CD4-positive, alpha-beta memory T cell (primary cell): ENCODE measurements at regions not wholly inside any gene's neighbourhood (a gene's known extent, or its start where the extent isn't known, plus 50 kb on each side); places are given as distances from the start of the nearest gene placed in this dataset.
A peak's percentile ranks its signal among the peaks of the same experiment; 100 is the strongest.

Source experiments
- CTCF ChIA-PET: fragments of 350-600 bp; sonication (Branson Sonifier 250); formaldehyde crosslinking; loops from one replicate; lab custom pipeline; 2021; ENCODE audit warnings: inconsistent platforms; ENCODE audit not compliant: partially characterized antibody; lab: Charles Lee
- POLR2A ChIA-PET: fragments of 350-600 bp; sonication (Branson Sonifier 250); formaldehyde crosslinking; loops from one replicate; lab custom pipeline; 2021; ENCODE audit not compliant: partially characterized antibody; lab: Charles Lee
- DNase-seq, 5 donors: peaks; one replicate each; pipeline versions ENCODE4 v3.0.0 to v3.0.0-alpha.2; 2020 to 2022; ENCODE audit warnings: mixed read lengths in 1 of 5
- H3K27ac ChIP-seq: one replicate; pipeline ENCODE4 v1.7.0; 2013; ENCODE audit warnings: low read depth, low read length
- H3K27me3 ChIP-seq: 2 replicates; pipeline ENCODE4 v1.7.0; 2013; ENCODE audit warnings: mild to moderate bottlenecking, low read length, moderate library complexity; ENCODE audit not compliant: insufficient read depth
- H3K36me3 ChIP-seq: 2 replicates; pipeline ENCODE4 v1.7.0; 2013; ENCODE audit warnings: mild to moderate bottlenecking, low read length, moderate library complexity; ENCODE audit not compliant: insufficient read depth
- H3K4me1 ChIP-seq: 2 replicates; pipeline ENCODE4 v1.7.0; 2013; ENCODE audit warnings: mild to moderate bottlenecking, low read length, moderate library complexity; ENCODE audit not compliant: insufficient read depth
- H3K4me3 ChIP-seq, 2 donors: one replicate each; pipeline ENCODE4 v1.7.0; 2013; ENCODE audit warnings: low read length in 2 of 2, mild to moderate bottlenecking in 1 of 2
- H3K9me3 ChIP-seq, 2 donors: one replicate each; pipeline ENCODE4 v1.7.0; 2013; ENCODE audit warnings: low read length in 2 of 2, control low read depth in 1 of 2; ENCODE audit not compliant: control insufficient read depth in 1 of 2
- H3K27ac Mint-ChIP-seq, 7 donors: one replicate each; pipeline ENCODE4 v1.8.0; 2020 to 2021; ENCODE audit warnings: mixed read lengths in 7 of 7, mild to moderate bottlenecking in 6 of 7, inconsistent platforms in 3 of 7, moderate library complexity in 3 of 7
- H3K27me3 Mint-ChIP-seq, 2 donors: one replicate each; pipeline ENCODE4 v1.8.0; 2020 to 2021; ENCODE audit warnings: mixed read lengths in 2 of 2
- H3K36me3 Mint-ChIP-seq, 2 donors: one replicate each; pipeline ENCODE4 v1.8.0; 2020 to 2021; ENCODE audit warnings: mixed read lengths in 2 of 2, inconsistent platforms in 1 of 2, mild to moderate bottlenecking in 1 of 2
- H3K4me1 Mint-ChIP-seq, 4 donors: one replicate each; pipeline ENCODE4 v1.8.0; 2020 to 2021; ENCODE audit warnings: mixed read lengths in 4 of 4, mild to moderate bottlenecking in 1 of 4
- H3K4me3 Mint-ChIP-seq, 8 donors: one replicate each; pipeline ENCODE4 v1.8.0; 2020 to 2021; ENCODE audit warnings: mixed read lengths in 8 of 8, mild to moderate bottlenecking in 7 of 8, moderate library complexity in 6 of 8, inconsistent platforms in 3 of 8
- H3K9me3 Mint-ChIP-seq, 8 donors: one replicate each; pipeline ENCODE4 v1.8.0; 2020 to 2021; ENCODE audit warnings: mixed read lengths in 8 of 8, mild to moderate bottlenecking in 5 of 8, inconsistent platforms in 3 of 8, moderate library complexity in 1 of 8
- intact Hi-C: fragments of 100-400 bp; cut with micrococcal nuclease; formaldehyde crosslinking; loops from one replicate; pipeline ENCODE4 v1.15.1; 2023

- no peak overlapping the region for H3K4me3 Mint-ChIP-seq
- intact Hi-C loops: no loop called here
- no peaks in the 10 kb centered on the region for H3K36me3 Mint-ChIP-seq
- CTCF ChIA-PET: no interaction called here
- H3K9me3 Mint-ChIP-seq: no peaks in the 10 kb centered on the region
- no peaks in the 10 kb centered on the region for H3K4me1 ChIP-seq
- H3K4me1 Mint-ChIP-seq: no peaks in the 10 kb centered on the region
- no peak for DNase-seq
- H3K27ac Mint-ChIP-seq: no peak overlapping the region
- H3K27me3 Mint-ChIP-seq: no peaks in the 10 kb centered on the region
- no peaks in the 10 kb centered on the region for H3K27me3 ChIP-seq
- POLR2A ChIA-PET: no interaction called here
- no peak overlapping the region for H3K27ac ChIP-seq
- no peak overlapping the region for H3K4me3 ChIP-seq
- H3K9me3 ChIP-seq: no peaks in the 10 kb centered on the region
- H3K36me3 ChIP-seq: no peaks in the 10 kb centered on the region
These were observed 199.4 kb upstream of the SLC24A2 start for GRCh38 chr9:19988281-19988680.

GRCh38 chr9:19985081-19985480 lies 196.2 kb upstream of the SLC24A2 start:
- no peak for DNase-seq
- intact Hi-C loops: no loop called here
- peaks cover 0 to 1% (median 0%) of the 10 kb centered on the region in 8 donors for H3K9me3 Mint-ChIP-seq
- H3K36me3 ChIP-seq: no peaks in the 10 kb centered on the region
- no peaks in the 10 kb centered on the region for H3K27me3 Mint-ChIP-seq
- no peak overlapping the region for H3K4me3 Mint-ChIP-seq
- H3K9me3 ChIP-seq: no peaks in the 10 kb centered on the region
- H3K27me3 ChIP-seq: no peaks in the 10 kb centered on the region
- CTCF ChIA-PET: no interaction called here
- H3K27ac ChIP-seq: no peak overlapping the region
- no peak overlapping the region for H3K4me3 ChIP-seq
- no peak overlapping the region for H3K27ac Mint-ChIP-seq
- POLR2A ChIA-PET: no interaction called here
- H3K36me3 Mint-ChIP-seq: no peaks in the 10 kb centered on the region
- H3K4me1 ChIP-seq: no peaks in the 10 kb centered on the region
- no peaks in the 10 kb centered on the region for H3K4me1 Mint-ChIP-seq

GRCh38 chr9:19976226-19976625 lies 187.4 kb upstream of the SLC24A2 start:
- H3K27ac Mint-ChIP-seq: peak overlapping the region in 4 of 7 donors; percentile 12 to 45 (median 24)
- intact Hi-C loops: no loop called here
- peak in 2 of 5 donors; percentile 13 to 17 for DNase-seq

GRCh38 chr9:19975499-19975898 lies 186.7 kb upstream of the SLC24A2 start:
- intact Hi-C loops: no loop called here

More at GRCh38 chr9:19976226-19976625, 187.4 kb upstream of the SLC24A2 start:
- peaks cover 12% of the 10 kb centered on the region for H3K4me1 ChIP-seq
- Mint-ChIP-seq H3K36me3 (no peaks in the 10 kb centered on the region), H3K9me3 (peaks cover 0 to 4% (median 0%) of the 10 kb centered on the region in 8 donors), H3K4me3 (peak overlapping the region in 3 of 8 donors; percentile 6 to 41 (median 10)), H3K4me1 (peaks cover 4 to 15% (median 12%) of the 10 kb centered on the region in 4 donors), H3K27me3 (peaks cover 2 to 4% of the 10 kb centered on the region in 2 donors)
- H3K36me3 ChIP-seq: no peaks in the 10 kb centered on the region
- CTCF ChIA-PET: no interaction called here
- no peak overlapping the region for H3K27ac ChIP-seq
- H3K27me3 ChIP-seq: no peaks in the 10 kb centered on the region
- H3K4me3 ChIP-seq: no peak overlapping the region
- POLR2A ChIA-PET: no interaction called here
- H3K9me3 ChIP-seq: no peaks in the 10 kb centered on the region

GRCh38 chr9:19969721-19970120 lies 180.9 kb upstream of the SLC24A2 start:
- Histone ChIP-seq H3K9me3 (no peaks in the 10 kb centered on the region), H3K27ac (no peak overlapping the region), H3K27me3 (no peaks in the 10 kb centered on the region), H3K36me3 (no peaks in the 10 kb centered on the region), H3K4me3 (no peak overlapping the region), H3K4me1 (no peaks in the 10 kb centered on the region)
- no peaks in the 10 kb centered on the region for H3K4me1 Mint-ChIP-seq
- no peaks in the 10 kb centered on the region for H3K27me3 Mint-ChIP-seq
- H3K36me3 Mint-ChIP-seq: no peaks in the 10 kb centered on the region
- H3K4me3 Mint-ChIP-seq: no peak overlapping the region
- intact Hi-C loops: no loop called here
- CTCF ChIA-PET: no interaction called here
- DNase-seq: no peak
- H3K9me3 Mint-ChIP-seq: no peaks in the 10 kb centered on the region
- no peak overlapping the region for H3K27ac Mint-ChIP-seq
- POLR2A ChIA-PET: no interaction called here

More at GRCh38 chr9:19975499-19975898, 186.7 kb upstream of the SLC24A2 start:
- ChIA-PET POLR2A (no interaction called here), CTCF (no interaction called here)
- H3K4me3 ChIP-seq: no peak overlapping the region
- H3K27ac ChIP-seq: no peak overlapping the region
- H3K4me1 Mint-ChIP-seq: peaks cover 4 to 15% (median 12%) of the 10 kb centered on the region in 4 donors
- H3K4me3 Mint-ChIP-seq: no peak overlapping the region
- H3K9me3 Mint-ChIP-seq: peaks cover 0 to 4% (median 0%) of the 10 kb centered on the region in 8 donors
- H3K27me3 Mint-ChIP-seq: peaks cover 2 to 4% of the 10 kb centered on the region in 2 donors
- DNase-seq: no peak
- H3K4me1 ChIP-seq: peaks cover 12% of the 10 kb centered on the region
- no peaks in the 10 kb centered on the region for H3K27me3 ChIP-seq
- no peaks in the 10 kb centered on the region for H3K9me3 ChIP-seq
- H3K36me3 Mint-ChIP-seq: no peaks in the 10 kb centered on the region
- no peak overlapping the region for H3K27ac Mint-ChIP-seq
- H3K36me3 ChIP-seq: no peaks in the 10 kb centered on the region

- Histone ChIP-seq H3K9me3 (no peaks in the 10 kb centered on the region), H3K4me3 (no peak overlapping the region), H3K4me1 (no peaks in the 10 kb centered on the region), H3K36me3 (no peaks in the 10 kb centered on the region), H3K27me3 (no peaks in the 10 kb centered on the region), H3K27ac (no peak overlapping the region)
- no peaks in the 10 kb centered on the region for H3K36me3 Mint-ChIP-seq
- DNase-seq: no peak
- H3K4me1 Mint-ChIP-seq: no peaks in the 10 kb centered on the region
- no peaks in the 10 kb centered on the region for H3K27me3 Mint-ChIP-seq
- POLR2A ChIA-PET: no interaction called here
- CTCF ChIA-PET: no interaction called here
- H3K27ac Mint-ChIP-seq: no peak overlapping the region
- H3K9me3 Mint-ChIP-seq: no peaks in the 10 kb centered on the region
- no peak overlapping the region for H3K4me3 Mint-ChIP-seq
- intact Hi-C loops: no loop called here
These were observed 179.1 kb upstream of the SLC24A2 start for GRCh38 chr9:19967888-19968459.

- ChIA-PET CTCF (no interaction called here), POLR2A (no interaction called here)
- Mint-ChIP-seq H3K27ac (no peak overlapping the region), H3K9me3 (no peaks in the 10 kb centered on the region), H3K36me3 (no peaks in the 10 kb centered on the region), H3K4me1 (no peaks in the 10 kb centered on the region), H3K27me3 (peaks cover 0 to 1% of the 10 kb centered on the region in 2 donors), H3K4me3 (no peak overlapping the region)
- Histone ChIP-seq H3K27me3 (no peaks in the 10 kb centered on the region), H3K9me3 (no peaks in the 10 kb centered on the region), H3K36me3 (no peaks in the 10 kb centered on the region), H3K4me1 (no peaks in the 10 kb centered on the region), H3K4me3 (no peak overlapping the region), H3K27ac (no peak overlapping the region)
- intact Hi-C loops: no loop called here
- DNase-seq: no peak
These were observed 178.5 kb upstream of the SLC24A2 start for GRCh38 chr9:19967216-19967887.
